H1 (cell line): ENCODE measurements at regions not wholly inside any gene's neighbourhood (a gene's known extent, or its start where the extent isn't known, plus 50 kb on each side); places are given as distances from the start of the nearest gene placed in this dataset.

Experiments used
- BACH1 ChIP-seq: IDR thresholded peaks from 2 replicates; pipeline ENCODE4 v1.6.1; 2012; ENCODE audit warnings: low read length, improper control_type of control experiment
- BCL11A ChIP-seq, 2 experiments: IDR thresholded peaks; one replicate each; pipeline ENCODE4 v1.6.1; 2011; ENCODE audit warnings: low read depth in 2 of 2, low read length in 2 of 2, mild to moderate bottlenecking in 2 of 2
- EP300 ChIP-seq, 2 experiments: IDR thresholded peaks; 1 replicate in 1 of 2; 2 replicates in 1 of 2; pipeline ENCODE4 v1.6.1; 2011 to 2012; ENCODE audit warnings: low read depth in 2 of 2, low read length in 2 of 2, mild to moderate bottlenecking in 2 of 2, borderline replicate concordance in 1 of 2, inconsistent platforms in 1 of 2, moderate library complexity in 1 of 2
- HDAC6 ChIP-seq: IDR thresholded peaks from one replicate; pipeline ENCODE4 v1.7.1; 2012; ENCODE audit warnings: low read depth, mild to moderate bottlenecking, inconsistent platforms, low read length, moderate library complexity
- MAFK ChIP-seq: IDR thresholded peaks from 2 replicates; pipeline ENCODE4 v1.6.1; 2012; ENCODE audit warnings: low read depth, mild to moderate bottlenecking, improper control_type of control experiment, low read length
- NRF1 ChIP-seq: IDR thresholded peaks from 2 replicates; pipeline ENCODE4 v1.6.1; 2011; ENCODE audit warnings: mild to moderate bottlenecking, low read depth, low read length, improper control_type of control experiment
- POLR2A ChIP-seq, 2 experiments: IDR thresholded peaks; 1 replicate in 1 of 2; 2 replicates in 1 of 2; pipeline ENCODE4 v1.6.1; 2011; ENCODE audit warnings: low read depth in 2 of 2, low read length in 2 of 2, mild to moderate bottlenecking in 2 of 2; ENCODE audit errors: control extremely low read depth in 1 of 2
- SP1 ChIP-seq: IDR thresholded peaks from 2 replicates; pipeline ENCODE4 v1.6.1; 2011; ENCODE audit warnings: low read depth, low read length
- SP2 ChIP-seq: IDR thresholded peaks from 2 replicates; pipeline ENCODE4 v1.6.1; 2012; ENCODE audit warnings: mild to moderate bottlenecking, low read length, inconsistent platforms
- TAF1 ChIP-seq: IDR thresholded peaks from 2 replicates; pipeline ENCODE4 v1.6.1; 2011; ENCODE audit warnings: mild to moderate bottlenecking, low read depth, low read length
- TCF12 ChIP-seq: IDR thresholded peaks from 2 replicates; pipeline ENCODE4 v1.6.1; 2011; ENCODE audit warnings: low read depth, mild to moderate bottlenecking, low read length
- TF ChIP-seq, protein P1 (sequence below): fragments of 300-600 bp; sonication (generic); IDR thresholded peaks from 2 replicates; pipeline ENCODE4 v1.7.1; 2012; ENCODE audit warnings: low read length, moderate library complexity, mild to moderate bottlenecking, inconsistent platforms; ENCODE audit not compliant: insufficient replicate concordance

DNA sequence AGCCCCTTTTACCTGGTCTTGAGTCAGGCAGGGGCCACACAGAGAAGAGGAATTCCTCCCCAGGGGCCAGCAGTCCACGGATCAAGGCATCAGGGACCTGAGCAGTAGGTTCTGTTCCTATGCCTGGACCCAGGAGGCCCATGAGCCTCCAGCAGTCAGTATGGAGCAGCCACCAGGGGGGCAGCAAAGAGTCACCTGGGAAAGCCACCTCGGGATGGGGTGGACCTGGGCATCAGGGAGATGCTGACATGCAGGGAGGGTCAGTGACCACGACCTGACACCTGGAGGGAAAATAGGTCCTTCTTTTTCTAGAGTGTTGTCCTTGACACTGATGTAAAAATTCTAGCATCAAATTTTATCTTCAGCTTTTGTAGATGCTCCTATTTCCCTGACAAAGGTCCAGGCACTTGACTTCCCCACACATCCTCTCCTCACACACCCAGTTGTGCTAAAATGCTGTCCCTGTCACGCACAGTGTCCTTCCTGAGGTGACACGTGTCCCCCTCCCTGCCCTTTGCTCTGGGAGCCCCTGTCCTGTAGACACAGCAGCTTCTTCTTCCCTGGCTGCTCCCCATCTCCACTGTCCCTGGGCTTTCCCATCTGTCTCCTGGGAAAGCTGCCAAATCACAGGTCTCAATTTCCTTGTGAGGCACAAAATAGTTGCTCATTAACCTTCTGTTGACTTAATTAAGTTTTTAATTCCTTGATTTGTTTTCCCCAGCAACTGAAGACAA is 70.0 kb upstream of the IGLL5 start (continued):
- TF ChIP-seq, protein P1, sequence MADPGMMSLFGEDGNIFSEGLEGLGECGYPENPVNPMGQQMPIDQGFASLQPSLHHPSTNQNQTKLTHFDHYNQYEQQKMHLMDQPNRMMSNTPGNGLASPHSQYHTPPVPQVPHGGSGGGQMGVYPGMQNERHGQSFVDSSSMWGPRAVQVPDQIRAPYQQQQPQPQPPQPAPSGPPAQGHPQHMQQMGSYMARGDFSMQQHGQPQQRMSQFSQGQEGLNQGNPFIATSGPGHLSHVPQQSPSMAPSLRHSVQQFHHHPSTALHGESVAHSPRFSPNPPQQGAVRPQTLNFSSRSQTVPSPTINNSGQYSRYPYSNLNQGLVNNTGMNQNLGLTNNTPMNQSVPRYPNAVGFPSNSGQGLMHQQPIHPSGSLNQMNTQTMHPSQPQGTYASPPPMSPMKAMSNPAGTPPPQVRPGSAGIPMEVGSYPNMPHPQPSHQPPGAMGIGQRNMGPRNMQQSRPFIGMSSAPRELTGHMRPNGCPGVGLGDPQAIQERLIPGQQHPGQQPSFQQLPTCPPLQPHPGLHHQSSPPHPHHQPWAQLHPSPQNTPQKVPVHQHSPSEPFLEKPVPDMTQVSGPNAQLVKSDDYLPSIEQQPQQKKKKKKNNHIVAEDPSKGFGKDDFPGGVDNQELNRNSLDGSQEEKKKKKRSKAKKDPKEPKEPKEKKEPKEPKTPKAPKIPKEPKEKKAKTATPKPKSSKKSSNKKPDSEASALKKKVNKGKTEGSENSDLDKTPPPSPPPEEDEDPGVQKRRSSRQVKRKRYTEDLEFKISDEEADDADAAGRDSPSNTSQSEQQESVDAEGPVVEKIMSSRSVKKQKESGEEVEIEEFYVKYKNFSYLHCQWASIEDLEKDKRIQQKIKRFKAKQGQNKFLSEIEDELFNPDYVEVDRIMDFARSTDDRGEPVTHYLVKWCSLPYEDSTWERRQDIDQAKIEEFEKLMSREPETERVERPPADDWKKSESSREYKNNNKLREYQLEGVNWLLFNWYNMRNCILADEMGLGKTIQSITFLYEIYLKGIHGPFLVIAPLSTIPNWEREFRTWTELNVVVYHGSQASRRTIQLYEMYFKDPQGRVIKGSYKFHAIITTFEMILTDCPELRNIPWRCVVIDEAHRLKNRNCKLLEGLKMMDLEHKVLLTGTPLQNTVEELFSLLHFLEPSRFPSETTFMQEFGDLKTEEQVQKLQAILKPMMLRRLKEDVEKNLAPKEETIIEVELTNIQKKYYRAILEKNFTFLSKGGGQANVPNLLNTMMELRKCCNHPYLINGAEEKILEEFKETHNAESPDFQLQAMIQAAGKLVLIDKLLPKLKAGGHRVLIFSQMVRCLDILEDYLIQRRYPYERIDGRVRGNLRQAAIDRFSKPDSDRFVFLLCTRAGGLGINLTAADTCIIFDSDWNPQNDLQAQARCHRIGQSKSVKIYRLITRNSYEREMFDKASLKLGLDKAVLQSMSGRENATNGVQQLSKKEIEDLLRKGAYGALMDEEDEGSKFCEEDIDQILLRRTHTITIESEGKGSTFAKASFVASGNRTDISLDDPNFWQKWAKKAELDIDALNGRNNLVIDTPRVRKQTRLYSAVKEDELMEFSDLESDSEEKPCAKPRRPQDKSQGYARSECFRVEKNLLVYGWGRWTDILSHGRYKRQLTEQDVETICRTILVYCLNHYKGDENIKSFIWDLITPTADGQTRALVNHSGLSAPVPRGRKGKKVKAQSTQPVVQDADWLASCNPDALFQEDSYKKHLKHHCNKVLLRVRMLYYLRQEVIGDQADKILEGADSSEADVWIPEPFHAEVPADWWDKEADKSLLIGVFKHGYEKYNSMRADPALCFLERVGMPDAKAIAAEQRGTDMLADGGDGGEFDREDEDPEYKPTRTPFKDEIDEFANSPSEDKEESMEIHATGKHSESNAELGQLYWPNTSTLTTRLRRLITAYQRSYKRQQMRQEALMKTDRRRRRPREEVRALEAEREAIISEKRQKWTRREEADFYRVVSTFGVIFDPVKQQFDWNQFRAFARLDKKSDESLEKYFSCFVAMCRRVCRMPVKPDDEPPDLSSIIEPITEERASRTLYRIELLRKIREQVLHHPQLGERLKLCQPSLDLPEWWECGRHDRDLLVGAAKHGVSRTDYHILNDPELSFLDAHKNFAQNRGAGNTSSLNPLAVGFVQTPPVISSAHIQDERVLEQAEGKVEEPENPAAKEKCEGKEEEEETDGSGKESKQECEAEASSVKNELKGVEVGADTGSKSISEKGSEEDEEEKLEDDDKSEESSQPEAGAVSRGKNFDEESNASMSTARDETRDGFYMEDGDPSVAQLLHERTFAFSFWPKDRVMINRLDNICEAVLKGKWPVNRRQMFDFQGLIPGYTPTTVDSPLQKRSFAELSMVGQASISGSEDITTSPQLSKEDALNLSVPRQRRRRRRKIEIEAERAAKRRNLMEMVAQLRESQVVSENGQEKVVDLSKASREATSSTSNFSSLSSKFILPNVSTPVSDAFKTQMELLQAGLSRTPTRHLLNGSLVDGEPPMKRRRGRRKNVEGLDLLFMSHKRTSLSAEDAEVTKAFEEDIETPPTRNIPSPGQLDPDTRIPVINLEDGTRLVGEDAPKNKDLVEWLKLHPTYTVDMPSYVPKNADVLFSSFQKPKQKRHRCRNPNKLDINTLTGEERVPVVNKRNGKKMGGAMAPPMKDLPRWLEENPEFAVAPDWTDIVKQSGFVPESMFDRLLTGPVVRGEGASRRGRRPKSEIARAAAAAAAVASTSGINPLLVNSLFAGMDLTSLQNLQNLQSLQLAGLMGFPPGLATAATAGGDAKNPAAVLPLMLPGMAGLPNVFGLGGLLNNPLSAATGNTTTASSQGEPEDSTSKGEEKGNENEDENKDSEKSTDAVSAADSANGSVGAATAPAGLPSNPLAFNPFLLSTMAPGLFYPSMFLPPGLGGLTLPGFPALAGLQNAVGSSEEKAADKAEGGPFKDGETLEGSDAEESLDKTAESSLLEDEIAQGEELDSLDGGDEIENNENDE, result no peak
- TF ChIP-seq MAFK (no peak), HDAC6 (no peak), NRF1 (no peak), TCF12 (no peak), POLR2A (IDR thresholded peaks at IDR 0.05; ENCODE audit: control extremely low read depth in 1 of 2, low read depth in 2 of 2, low read length in 2 of 2) (no peak), BCL11A (IDR thresholded peaks at IDR 0.05; ENCODE audit: low read depth in 2 of 2, low read length in 2 of 2) (no peak), TAF1 (no peak), SP2 (no peak), EP300 (IDR thresholded peaks at IDR 0.05; ENCODE audit: borderline replicate concordance in 1 of 2, low read depth in 2 of 2, low read length in 2 of 2) (no peak), SP1 (no peak), BACH1 (no peak)
